ENCODE measurements at regions not wholly inside any gene's neighbourhood (a gene's known extent, or its start where the extent isn't known, plus 50 kb on each side); places are given as distances from the start of the nearest gene placed in this dataset.

DNA sequence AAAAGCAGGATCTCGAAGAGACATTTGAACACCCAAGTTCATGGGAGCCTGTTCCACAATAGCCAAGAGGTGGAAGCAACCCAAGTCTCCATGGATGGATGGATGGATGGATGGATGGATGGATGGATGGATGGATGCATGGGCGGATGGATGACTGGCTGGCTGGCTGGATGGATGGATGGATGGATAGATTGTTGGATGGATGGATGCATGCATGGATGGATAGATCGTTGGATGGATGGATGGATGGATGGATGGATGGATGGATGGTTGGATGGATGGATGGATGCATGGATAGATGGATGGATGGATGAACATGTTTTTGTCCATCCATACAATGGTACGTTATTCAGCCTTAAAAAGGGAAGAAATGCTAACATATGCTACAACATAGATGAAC, 603.4 kb downstream of the BRD1 start:
- Mint-ChIP-seq H3K9me3 (peaks cover 0 to 6% (median 1%) of the 10 kb centered on the region in 7 donors), H3K4me3 (no peak overlapping the region), H3K4me1 (no peaks in the 10 kb centered on the region), H3K27ac (no peak overlapping the region), H3K36me3 (no peaks in the 10 kb centered on the region), H3K27me3 (peaks cover 5% of the 10 kb centered on the region)
- no peaks in the 10 kb centered on the region for H3K36me3 ChIP-seq (ENCODE audit: control insufficient read depth, insufficient read depth, low read length)
- no peak overlapping the region for H3K4me3 ChIP-seq (ENCODE audit: low read depth, low read length)
- H3K27me3 ChIP-seq (ENCODE audit: control insufficient read depth, insufficient read depth, low read length), result no peaks in the 10 kb centered on the region
- no peak overlapping the region for H3K27ac ChIP-seq (ENCODE audit: insufficient read depth, low read length, poor library complexity, severe bottlenecking)
- DNase-seq, result no peak
- no peaks in the 10 kb centered on the region for H3K4me1 ChIP-seq (ENCODE audit: control insufficient read depth, insufficient read depth, low read length, poor library complexity, severe bottlenecking)
- peaks cover 0 to 1% of the 10 kb centered on the region in 2 experiments for H3K9me3 ChIP-seq (ENCODE audit: control insufficient read depth in 2 of 2, low read length in 2 of 2)
- ATAC-seq (ENCODE audit: low read depth in 2 of 2), result no peak

DNA sequence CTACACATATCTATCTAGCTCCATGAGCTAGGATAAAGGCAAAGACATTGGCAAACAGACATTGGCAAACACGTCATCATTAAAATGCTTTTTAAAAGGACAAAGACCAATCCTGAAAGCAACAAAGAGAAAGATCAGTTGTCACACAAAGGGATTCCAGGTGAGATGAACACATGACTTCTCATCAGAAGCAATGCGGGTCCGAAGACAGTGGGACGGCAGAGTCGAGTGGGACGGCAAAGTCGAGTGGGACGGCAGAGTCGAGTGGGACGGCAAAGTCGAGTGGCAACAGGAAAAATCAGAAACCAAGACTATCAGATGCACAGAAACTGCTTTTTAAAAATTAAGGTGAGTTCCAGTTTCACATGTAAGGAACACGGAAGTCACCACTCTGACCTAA, 609.5 kb downstream of the BRD1 start:
- Mint-ChIP-seq H3K4me1 (no peaks in the 10 kb centered on the region), H3K36me3 (no peaks in the 10 kb centered on the region), H3K27ac (no peak overlapping the region), H3K9me3 (peaks cover 0 to 12% (median 6%) of the 10 kb centered on the region in 7 donors), H3K4me3 (no peak overlapping the region), H3K27me3 (peaks cover 5% of the 10 kb centered on the region)
- no peak overlapping the region for H3K27ac ChIP-seq (ENCODE audit: insufficient read depth, low read length, poor library complexity, severe bottlenecking)
- no peaks in the 10 kb centered on the region for H3K36me3 ChIP-seq (ENCODE audit: control insufficient read depth, insufficient read depth, low read length)
- H3K27me3 ChIP-seq (ENCODE audit: control insufficient read depth, insufficient read depth, low read length), result no peaks in the 10 kb centered on the region
- H3K4me3 ChIP-seq (ENCODE audit: low read depth, low read length), result no peak overlapping the region
- DNase-seq (no peak), ATAC-seq (ENCODE audit: low read depth in 2 of 2) (no peak)
- H3K4me1 ChIP-seq (ENCODE audit: control insufficient read depth, insufficient read depth, low read length, poor library complexity, severe bottlenecking), result no peaks in the 10 kb centered on the region
- peaks cover 0 to 3% of the 10 kb centered on the region in 2 experiments for H3K9me3 ChIP-seq (ENCODE audit: control insufficient read depth in 2 of 2, low read length in 2 of 2)

GRCh38 chr22:49216579-49216978, 611.1 kb downstream of the BRD1 start:
- Histone ChIP-seq H3K4me3 (ENCODE audit: low read depth, low read length) (no peak overlapping the region), H3K27ac (ENCODE audit: insufficient read depth, low read length, poor library complexity, severe bottlenecking) (no peak overlapping the region), H3K9me3 (ENCODE audit: control insufficient read depth in 2 of 2, low read length in 2 of 2) (peaks cover 0 to 3% of the 10 kb centered on the region in 2 experiments), H3K4me1 (ENCODE audit: control insufficient read depth, insufficient read depth, low read length, poor library complexity, severe bottlenecking) (no peaks in the 10 kb centered on the region), H3K27me3 (ENCODE audit: control insufficient read depth, insufficient read depth, low read length) (no peaks in the 10 kb centered on the region), H3K36me3 (ENCODE audit: control insufficient read depth, insufficient read depth, low read length) (no peaks in the 10 kb centered on the region)
- H3K9me3 Mint-ChIP-seq, result peaks cover 0 to 12% (median 6%) of the 10 kb centered on the region in 7 donors
- no peaks in the 10 kb centered on the region for H3K4me1 Mint-ChIP-seq
- no peaks in the 10 kb centered on the region for H3K36me3 Mint-ChIP-seq
- H3K27me3 Mint-ChIP-seq, result no peaks in the 10 kb centered on the region
- DNase-seq (no peak), ATAC-seq (ENCODE audit: low read depth in 2 of 2) (no peak)
- no peak overlapping the region for H3K4me3 Mint-ChIP-seq
- H3K27ac Mint-ChIP-seq, result no peak overlapping the region

DNA sequence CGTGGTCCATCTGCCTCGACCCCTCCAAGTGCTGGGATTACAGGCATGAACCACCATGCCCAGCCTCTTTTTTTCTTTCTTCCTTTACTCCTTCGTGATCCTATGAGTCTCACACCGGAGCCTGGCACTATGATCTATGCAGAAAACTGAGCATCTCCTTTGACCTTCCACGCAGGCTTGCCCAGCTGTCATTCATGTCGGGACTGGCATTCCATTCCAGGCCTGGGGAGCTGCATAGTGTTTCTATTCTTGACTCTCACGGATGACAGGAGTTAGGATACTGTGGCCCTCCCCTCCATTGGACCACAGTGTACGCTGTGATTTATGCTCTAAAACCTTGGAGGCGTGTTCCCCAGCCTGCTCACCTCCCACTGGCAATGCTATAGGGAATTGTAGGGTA, 611.8 kb downstream of the BRD1 start:
- Histone ChIP-seq H3K4me3 (ENCODE audit: low read depth, low read length) (no peak overlapping the region), H3K27ac (ENCODE audit: insufficient read depth, low read length, poor library complexity, severe bottlenecking) (no peak overlapping the region), H3K9me3 (ENCODE audit: control insufficient read depth in 2 of 2, low read length in 2 of 2) (peaks cover 0 to 3% of the 10 kb centered on the region in 2 experiments), H3K36me3 (ENCODE audit: control insufficient read depth, insufficient read depth, low read length) (no peaks in the 10 kb centered on the region), H3K4me1 (ENCODE audit: control insufficient read depth, insufficient read depth, low read length, poor library complexity, severe bottlenecking) (no peaks in the 10 kb centered on the region), H3K27me3 (ENCODE audit: control insufficient read depth, insufficient read depth, low read length) (no peaks in the 10 kb centered on the region)
- DNase-seq, result no peak
- Mint-ChIP-seq H3K36me3 (no peaks in the 10 kb centered on the region), H3K27ac (no peak overlapping the region), H3K27me3 (no peaks in the 10 kb centered on the region), H3K4me1 (no peaks in the 10 kb centered on the region), H3K4me3 (no peak overlapping the region), H3K9me3 (peaks cover 0 to 12% (median 6%) of the 10 kb centered on the region in 7 donors)
- no peak for ATAC-seq (ENCODE audit: low read depth in 2 of 2)

DNA sequence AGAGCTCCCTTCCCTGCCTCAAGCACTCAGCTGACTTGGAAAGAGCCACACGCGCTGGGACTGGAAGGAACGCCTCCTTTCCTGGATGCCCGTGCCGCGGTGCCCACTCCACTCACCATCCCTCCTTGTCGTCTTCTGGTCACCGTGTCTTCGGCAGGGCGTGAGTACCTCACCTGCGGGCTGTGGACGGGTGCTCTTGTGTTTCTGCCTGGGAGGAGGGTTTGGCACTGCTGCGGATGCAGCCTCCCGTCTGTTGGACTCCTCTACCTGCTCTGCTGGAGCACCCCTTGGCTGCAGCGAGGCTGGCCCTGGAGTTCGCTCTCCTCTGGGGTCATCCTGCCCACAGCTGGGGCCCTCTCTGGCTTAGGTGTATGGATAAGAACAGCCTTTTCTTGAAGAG, 612.7 kb downstream of the BRD1 start:
- Mint-ChIP-seq H3K9me3 (peaks cover 0 to 12% (median 6%) of the 10 kb centered on the region in 7 donors), H3K4me3 (no peak overlapping the region), H3K36me3 (no peaks in the 10 kb centered on the region), H3K4me1 (no peaks in the 10 kb centered on the region), H3K27ac (no peak overlapping the region), H3K27me3 (no peaks in the 10 kb centered on the region)
- no peak overlapping the region for H3K4me3 ChIP-seq (ENCODE audit: low read depth, low read length)
- no peak overlapping the region for H3K27ac ChIP-seq (ENCODE audit: insufficient read depth, low read length, poor library complexity, severe bottlenecking)
- H3K9me3 ChIP-seq (ENCODE audit: control insufficient read depth in 2 of 2, low read length in 2 of 2), result peaks cover 0 to 3% of the 10 kb centered on the region in 2 experiments
- DNase-seq (no peak), ATAC-seq (ENCODE audit: low read depth in 2 of 2) (no peak)
- H3K36me3 ChIP-seq (ENCODE audit: control insufficient read depth, insufficient read depth, low read length), result no peaks in the 10 kb centered on the region
- no peaks in the 10 kb centered on the region for H3K27me3 ChIP-seq (ENCODE audit: control insufficient read depth, insufficient read depth, low read length)
- H3K4me1 ChIP-seq (ENCODE audit: control insufficient read depth, insufficient read depth, low read length, poor library complexity, severe bottlenecking), result no peaks in the 10 kb centered on the region

DNA sequence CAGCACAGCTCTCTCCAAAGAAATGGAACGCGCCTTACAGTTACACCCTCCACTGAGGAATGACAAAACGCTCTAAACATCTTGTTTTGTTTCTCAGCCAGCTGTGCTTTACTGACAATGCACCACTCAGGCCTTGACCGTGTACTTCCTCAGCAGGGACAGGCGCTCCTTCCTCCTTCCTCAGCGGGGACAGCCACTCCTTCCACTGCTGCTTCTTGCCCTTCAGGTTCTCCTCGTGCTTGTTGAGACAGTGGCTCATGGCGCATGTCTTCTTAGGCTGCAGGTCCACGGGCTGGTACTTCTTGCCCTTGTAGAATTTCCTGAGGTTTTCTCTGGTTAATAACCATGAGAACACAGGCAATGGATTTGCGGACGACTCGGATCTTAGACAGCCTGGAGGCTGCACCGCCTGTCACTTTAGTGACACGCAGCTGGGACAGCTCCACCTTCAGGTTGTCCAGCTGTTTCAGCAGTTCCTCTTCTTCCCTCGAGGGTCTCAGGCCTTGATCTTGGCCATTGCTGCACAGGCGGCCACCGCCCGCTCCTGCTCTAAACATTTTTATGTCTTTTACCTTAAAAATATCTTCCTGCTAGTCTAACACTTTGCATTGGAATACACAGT, 613.8 kb downstream of the BRD1 start:
- H3K27me3 ChIP-seq (ENCODE audit: control insufficient read depth, insufficient read depth, low read length), result no peaks in the 10 kb centered on the region
- no peaks in the 10 kb centered on the region for H3K4me1 ChIP-seq (ENCODE audit: control insufficient read depth, insufficient read depth, low read length, poor library complexity, severe bottlenecking)
- ATAC-seq (ENCODE audit: low read depth in 2 of 2) (no peak), DNase-seq (no peak)
- H3K27ac Mint-ChIP-seq, result no peak overlapping the region
- H3K4me1 Mint-ChIP-seq, result no peaks in the 10 kb centered on the region
- H3K36me3 Mint-ChIP-seq, result no peaks in the 10 kb centered on the region
- H3K27me3 Mint-ChIP-seq, result no peaks in the 10 kb centered on the region
- H3K4me3 Mint-ChIP-seq, result no peak overlapping the region
- peaks cover 0 to 9% (median 6%) of the 10 kb centered on the region in 7 donors for H3K9me3 Mint-ChIP-seq
- no peak overlapping the region for H3K27ac ChIP-seq (ENCODE audit: insufficient read depth, low read length, poor library complexity, severe bottlenecking)
- no peak overlapping the region for H3K4me3 ChIP-seq (ENCODE audit: low read depth, low read length)
- no peaks in the 10 kb centered on the region for H3K36me3 ChIP-seq (ENCODE audit: control insufficient read depth, insufficient read depth, low read length)
- peaks cover 0 to 2% of the 10 kb centered on the region in 2 experiments for H3K9me3 ChIP-seq (ENCODE audit: control insufficient read depth in 2 of 2, low read length in 2 of 2)

- H3K27me3 ChIP-seq (ENCODE audit: control insufficient read depth, insufficient read depth, low read length), result no peaks in the 10 kb centered on the region
- DNase-seq (no peak), ATAC-seq (ENCODE audit: low read depth in 2 of 2) (no peak)
- H3K36me3 Mint-ChIP-seq, result no peaks in the 10 kb centered on the region
- no peak overlapping the region for H3K4me3 ChIP-seq (ENCODE audit: low read depth, low read length)
- no peak overlapping the region for H3K4me3 Mint-ChIP-seq
- H3K4me1 Mint-ChIP-seq, result peaks cover 0 to 2% (median 0%) of the 10 kb centered on the region in 4 donors
- H3K27ac Mint-ChIP-seq, result no peak overlapping the region
- no peaks in the 10 kb centered on the region for H3K36me3 ChIP-seq (ENCODE audit: control insufficient read depth, insufficient read depth, low read length)
- peaks cover 0 to 5% (median 0%) of the 10 kb centered on the region in 7 donors for H3K9me3 Mint-ChIP-seq
- H3K27me3 Mint-ChIP-seq, result no peaks in the 10 kb centered on the region
- no peak overlapping the region for H3K27ac ChIP-seq (ENCODE audit: insufficient read depth, low read length, poor library complexity, severe bottlenecking)
- no peaks in the 10 kb centered on the region for H3K4me1 ChIP-seq (ENCODE audit: control insufficient read depth, insufficient read depth, low read length, poor library complexity, severe bottlenecking)
- H3K9me3 ChIP-seq (ENCODE audit: control insufficient read depth in 2 of 2, low read length in 2 of 2), result no peaks in the 10 kb centered on the region
Observed at GRCh38 chr22:49212466-49212865, 615.2 kb downstream of the BRD1 start.

- no peak overlapping the region for H3K4me3 ChIP-seq (ENCODE audit: low read depth, low read length)
- DNase-seq (no peak), ATAC-seq (ENCODE audit: low read depth in 2 of 2) (no peak)
- Mint-ChIP-seq H3K27me3 (no peaks in the 10 kb centered on the region), H3K9me3 (peaks cover 0 to 5% (median 0%) of the 10 kb centered on the region in 7 donors), H3K4me3 (no peak overlapping the region), H3K36me3 (no peaks in the 10 kb centered on the region), H3K4me1 (peaks cover 0 to 2% (median 0%) of the 10 kb centered on the region in 4 donors), H3K27ac (no peak overlapping the region)
- no peaks in the 10 kb centered on the region for H3K36me3 ChIP-seq (ENCODE audit: control insufficient read depth, insufficient read depth, low read length)
- no peaks in the 10 kb centered on the region for H3K4me1 ChIP-seq (ENCODE audit: control insufficient read depth, insufficient read depth, low read length, poor library complexity, severe bottlenecking)
- H3K27ac ChIP-seq (ENCODE audit: insufficient read depth, low read length, poor library complexity, severe bottlenecking), result no peak overlapping the region
- H3K27me3 ChIP-seq (ENCODE audit: control insufficient read depth, insufficient read depth, low read length), result no peaks in the 10 kb centered on the region
- H3K9me3 ChIP-seq (ENCODE audit: control insufficient read depth in 2 of 2, low read length in 2 of 2), result no peaks in the 10 kb centered on the region
Observed at GRCh38 chr22:49212002-49212401, 615.7 kb downstream of the BRD1 start.
